Keratinocyte (primary cell): ENCODE measurements at regions not wholly inside any gene's neighbourhood (a gene's known extent, or its start where the extent isn't known, plus 50 kb on each side); places are given as distances from the start of the nearest gene placed in this dataset.

Experiments
- DNase-seq: peaks from one replicate; pipeline ENCODE4 v3.0.0-alpha.2; 2011; ENCODE audit warnings: low read depth, missing footprints, low spot score
- FAIRE-seq: peaks from 2 replicates; lab custom pipeline; 2011; peaks lifted over from hg19 to GRCh38; lab: Jason Lieb, UNC
- H2AFZ ChIP-seq: 2 replicates; pipeline ENCODE4 v1.6.0; 2012; ENCODE audit warnings: low read length, control low read depth, inconsistent platforms; ENCODE audit not compliant: control insufficient read depth
- H3K27ac ChIP-seq: 2 replicates; pipeline ENCODE4 v1.5.1; 2011; ENCODE audit warnings: low read length; ENCODE audit not compliant: control insufficient read depth, insufficient read depth
- H3K27me3 ChIP-seq: 3 replicates; pipeline ENCODE4 v1.6.0; 2011; ENCODE audit warnings: low read length; ENCODE audit not compliant: control insufficient read depth, insufficient read depth; ENCODE audit errors: extremely low read depth
- H3K36me3 ChIP-seq, 2 experiments: 2 replicates in 1 of 2; 3 replicates in 1 of 2; pipeline ENCODE4 v1.5.1; 2011; ENCODE audit warnings: low read length in 2 of 2, mild to moderate bottlenecking in 1 of 2; ENCODE audit not compliant: control insufficient read depth in 2 of 2, insufficient read depth in 2 of 2; ENCODE audit errors: extremely low read depth in 1 of 2
- H3K4me1 ChIP-seq: 3 replicates; pipeline ENCODE4 v1.5.1; 2011; ENCODE audit warnings: low read length; ENCODE audit not compliant: control insufficient read depth, insufficient read depth; ENCODE audit errors: extremely low read depth
- H3K4me2 ChIP-seq: 3 replicates; pipeline ENCODE4 v1.6.0; 2011; ENCODE audit warnings: low read depth, low read length; ENCODE audit not compliant: control insufficient read depth, insufficient read depth; ENCODE audit errors: extremely low read depth
- H3K4me3 ChIP-seq, 3 experiments: fragments of 200-600 bp in 1 of 3; sonication (generic) in 1 of 3; 2 replicates in 2 of 3; 3 replicates in 1 of 3; pipeline ENCODE4 v1.5.1; 2011 to 2016; ENCODE audit warnings: low read length in 3 of 3, mild to moderate bottlenecking in 3 of 3, control low read depth in 2 of 3, inconsistent platforms in 1 of 3, low read depth in 1 of 3, mixed read lengths in 1 of 3, mixed run types in 1 of 3, moderate library complexity in 1 of 3; ENCODE audit not compliant: control insufficient read depth in 2 of 3, insufficient read depth in 2 of 3; ENCODE audit errors: extremely low read depth in 1 of 3
- H3K79me2 ChIP-seq: 2 replicates; pipeline ENCODE4 v1.6.0; 2012; ENCODE audit warnings: low read length; ENCODE audit not compliant: control insufficient read depth, insufficient read depth
- H3K9ac ChIP-seq: 3 replicates; pipeline ENCODE4 v1.6.0; 2011; ENCODE audit warnings: low read length; ENCODE audit not compliant: control insufficient read depth, insufficient read depth; ENCODE audit errors: extremely low read depth
- H3K9me1 ChIP-seq: 3 replicates; pipeline ENCODE4 v1.6.0; 2011; ENCODE audit warnings: low read length; ENCODE audit not compliant: control insufficient read depth, insufficient read depth; ENCODE audit errors: extremely low read depth
- H3K9me3 ChIP-seq: 2 replicates; pipeline ENCODE4 v1.5.1; 2012; ENCODE audit warnings: low read depth, low read length; ENCODE audit not compliant: control insufficient read depth
- H4K20me1 ChIP-seq: 3 replicates; pipeline ENCODE4 v1.6.0; 2011; ENCODE audit warnings: low read length; ENCODE audit not compliant: control insufficient read depth, insufficient read depth; ENCODE audit errors: extremely low read depth
- EZH2 ChIP-seq: IDR thresholded peaks from one replicate; pipeline ENCODE4 v1.6.1; 2012; ENCODE audit warnings: inconsistent platforms, mild to moderate bottlenecking, low read length, moderate library complexity
- dilution Hi-C: fragments of 300-500 bp; cut with MboI; formaldehyde crosslinking; loops from one replicate; pipeline ENCODE4 v1.7.0; 2020; ENCODE audit warnings: low sequenced_read_pairs; ENCODE audit not compliant: extremely low pct_ligation_motif_present
- TF ChIP-seq, protein P1 (sequence below), 3 experiments: IDR thresholded peaks in 1 of 3; conservative IDR thresholded peaks in 1 of 3; optimal IDR thresholded peaks in 1 of 3; 2 replicates in 2 of 3; 3 replicates in 1 of 3; pipeline versions ENCODE3 to v1.5.1; 2011; ENCODE audit warnings: low read length in 3 of 3, mild to moderate bottlenecking in 3 of 3, moderate library complexity in 2 of 3, control low read depth in 1 of 3, inconsistent platforms in 1 of 3; ENCODE audit not compliant: insufficient read depth in 2 of 3; ENCODE audit errors: extremely low read depth in 1 of 3

DNA sequence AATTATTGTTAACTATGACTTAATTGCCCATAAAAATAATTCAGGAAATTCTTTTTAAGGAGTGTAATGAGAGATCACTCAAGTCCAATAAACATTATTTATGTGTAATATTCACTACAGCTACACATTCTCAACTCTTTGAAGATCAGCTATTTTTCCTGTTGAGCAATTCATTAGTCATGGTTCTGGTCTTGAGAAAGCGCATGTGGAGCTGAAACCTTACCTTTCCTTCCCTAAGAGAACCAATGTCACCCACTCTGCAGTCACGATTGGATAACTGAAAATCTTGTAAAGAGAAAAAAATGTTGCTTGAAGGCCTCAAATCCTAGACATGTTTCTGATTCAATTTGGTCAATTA, 736.9 kb upstream of the MARCKS start:
- H4K20me1 ChIP-seq, result no peaks in the 10 kb centered on the region
- peaks cover 28% of the 10 kb centered on the region for H3K4me1 ChIP-seq
- peaks cover 5% of the 10 kb centered on the region for H3K9me3 ChIP-seq
- no peaks in the 10 kb centered on the region for H3K27me3 ChIP-seq
- no peak overlapping the region for H2AFZ ChIP-seq
- H3K4me2 ChIP-seq, result peak overlapping the region; percentile 56
- no peak overlapping the region for H3K4me3 ChIP-seq
- H3K36me3 ChIP-seq, result no peaks in the 10 kb centered on the region
- H3K9ac ChIP-seq, result no peak overlapping the region
- no peaks in the 10 kb centered on the region for H3K79me2 ChIP-seq
- peak; percentile 52 for DNase-seq
- no peak for TF ChIP-seq EZH2
- TF ChIP-seq, protein P1, sequence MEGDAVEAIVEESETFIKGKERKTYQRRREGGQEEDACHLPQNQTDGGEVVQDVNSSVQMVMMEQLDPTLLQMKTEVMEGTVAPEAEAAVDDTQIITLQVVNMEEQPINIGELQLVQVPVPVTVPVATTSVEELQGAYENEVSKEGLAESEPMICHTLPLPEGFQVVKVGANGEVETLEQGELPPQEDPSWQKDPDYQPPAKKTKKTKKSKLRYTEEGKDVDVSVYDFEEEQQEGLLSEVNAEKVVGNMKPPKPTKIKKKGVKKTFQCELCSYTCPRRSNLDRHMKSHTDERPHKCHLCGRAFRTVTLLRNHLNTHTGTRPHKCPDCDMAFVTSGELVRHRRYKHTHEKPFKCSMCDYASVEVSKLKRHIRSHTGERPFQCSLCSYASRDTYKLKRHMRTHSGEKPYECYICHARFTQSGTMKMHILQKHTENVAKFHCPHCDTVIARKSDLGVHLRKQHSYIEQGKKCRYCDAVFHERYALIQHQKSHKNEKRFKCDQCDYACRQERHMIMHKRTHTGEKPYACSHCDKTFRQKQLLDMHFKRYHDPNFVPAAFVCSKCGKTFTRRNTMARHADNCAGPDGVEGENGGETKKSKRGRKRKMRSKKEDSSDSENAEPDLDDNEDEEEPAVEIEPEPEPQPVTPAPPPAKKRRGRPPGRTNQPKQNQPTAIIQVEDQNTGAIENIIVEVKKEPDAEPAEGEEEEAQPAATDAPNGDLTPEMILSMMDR (optimal IDR thresholded peaks at IDR 0.05 in 1 of 3, IDR thresholded peaks at IDR 0.05 in 1 of 3, conservative IDR thresholded peaks at IDR 0.05 in 1 of 3; ENCODE audit: extremely low read depth in 1 of 3, insufficient read depth in 2 of 3, low read length in 3 of 3), result no peak
- H3K27ac ChIP-seq, result peak overlapping the region; percentile 59
- dilution Hi-C loops, result no loop called here
- no peaks in the 10 kb centered on the region for H3K9me1 ChIP-seq
- no peak for FAIRE-seq

DNA sequence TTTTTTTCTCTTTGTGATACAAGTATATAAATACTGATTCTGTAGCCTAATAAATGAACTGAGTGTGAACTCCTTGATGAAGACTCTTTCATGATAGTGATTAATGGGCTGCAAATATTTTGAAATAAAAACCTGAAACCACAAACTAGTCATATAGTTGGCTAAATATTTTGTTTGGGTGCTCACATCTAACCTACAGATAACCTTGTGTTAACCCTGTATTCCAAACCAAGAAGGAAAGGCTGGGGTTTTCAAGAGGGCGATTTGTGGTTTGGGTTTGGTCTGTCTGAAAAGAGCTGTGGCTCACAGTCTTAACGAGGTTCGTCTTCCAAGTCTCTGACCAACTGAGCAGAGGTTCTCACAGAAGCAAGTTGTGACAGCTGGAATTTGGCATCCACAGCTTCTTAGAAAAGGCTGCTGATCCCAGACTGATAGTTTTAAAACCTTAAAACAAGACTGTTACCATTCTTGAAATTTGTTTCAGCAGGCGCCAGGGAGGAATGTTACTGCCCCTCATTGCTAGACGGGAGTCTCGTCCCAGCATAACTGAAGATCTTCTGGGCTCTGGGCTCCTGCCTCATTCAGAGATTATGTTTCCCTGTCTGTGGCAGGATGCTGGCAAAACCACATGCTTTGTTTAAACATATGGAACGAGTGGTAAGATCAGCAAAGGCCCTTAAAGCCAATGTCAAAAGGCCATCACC, 736.4 kb upstream of the MARCKS start:
- dilution Hi-C loops, result no loop called here
- peak overlapping the region in 1 of 3 experiments; percentile 15 for H3K4me3 ChIP-seq
- no peaks in the 10 kb centered on the region for H3K27me3 ChIP-seq
- peak overlapping the region; percentile 4 for H3K9ac ChIP-seq
- H3K27ac ChIP-seq, result peak overlapping the region; percentile 59
- H3K79me2 ChIP-seq, result no peaks in the 10 kb centered on the region
- H3K9me1 ChIP-seq, result no peaks in the 10 kb centered on the region
- peaks cover 5% of the 10 kb centered on the region for H3K9me3 ChIP-seq
- peak; percentile 94 for FAIRE-seq
- DNase-seq, result peak; percentile 54
- H3K4me2 ChIP-seq, result peak overlapping the region; percentile 56
- H4K20me1 ChIP-seq, result no peaks in the 10 kb centered on the region
- peaks cover 28% of the 10 kb centered on the region for H3K4me1 ChIP-seq
- H2AFZ ChIP-seq, result no peak overlapping the region
- TF ChIP-seq, protein P1 (optimal IDR thresholded peaks at IDR 0.05 in 1 of 3, IDR thresholded peaks at IDR 0.05 in 1 of 3, conservative IDR thresholded peaks at IDR 0.05 in 1 of 3; ENCODE audit: extremely low read depth in 1 of 3, insufficient read depth in 2 of 3, low read length in 3 of 3), result no peak
- no peak for TF ChIP-seq EZH2
- H3K36me3 ChIP-seq, result no peaks in the 10 kb centered on the region
